ENCODE measurements at regions not wholly inside any gene's neighbourhood (a gene's known extent, or its start where the extent isn't known, plus 50 kb on each side); places are given as distances from the start of the nearest gene placed in this dataset.

- TF ChIP-seq, protein P1, sequence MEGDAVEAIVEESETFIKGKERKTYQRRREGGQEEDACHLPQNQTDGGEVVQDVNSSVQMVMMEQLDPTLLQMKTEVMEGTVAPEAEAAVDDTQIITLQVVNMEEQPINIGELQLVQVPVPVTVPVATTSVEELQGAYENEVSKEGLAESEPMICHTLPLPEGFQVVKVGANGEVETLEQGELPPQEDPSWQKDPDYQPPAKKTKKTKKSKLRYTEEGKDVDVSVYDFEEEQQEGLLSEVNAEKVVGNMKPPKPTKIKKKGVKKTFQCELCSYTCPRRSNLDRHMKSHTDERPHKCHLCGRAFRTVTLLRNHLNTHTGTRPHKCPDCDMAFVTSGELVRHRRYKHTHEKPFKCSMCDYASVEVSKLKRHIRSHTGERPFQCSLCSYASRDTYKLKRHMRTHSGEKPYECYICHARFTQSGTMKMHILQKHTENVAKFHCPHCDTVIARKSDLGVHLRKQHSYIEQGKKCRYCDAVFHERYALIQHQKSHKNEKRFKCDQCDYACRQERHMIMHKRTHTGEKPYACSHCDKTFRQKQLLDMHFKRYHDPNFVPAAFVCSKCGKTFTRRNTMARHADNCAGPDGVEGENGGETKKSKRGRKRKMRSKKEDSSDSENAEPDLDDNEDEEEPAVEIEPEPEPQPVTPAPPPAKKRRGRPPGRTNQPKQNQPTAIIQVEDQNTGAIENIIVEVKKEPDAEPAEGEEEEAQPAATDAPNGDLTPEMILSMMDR (conservative IDR thresholded peaks at IDR 0.05; ENCODE audit: low read depth in 2 of 2): no peak
- no peak for TF ChIP-seq EZH2phosphoT487 (IDR thresholded peaks at IDR 0.05; ENCODE audit: unreplicated experiment)
- no peak for TF ChIP-seq EZH2 (IDR thresholded peaks at IDR 0.05; ENCODE audit: low read depth, unreplicated experiment)
- TF ChIP-seq REST (IDR thresholded peaks at IDR 0.05; ENCODE audit: unreplicated experiment): no peak
- TF ChIP-seq, protein P2, sequence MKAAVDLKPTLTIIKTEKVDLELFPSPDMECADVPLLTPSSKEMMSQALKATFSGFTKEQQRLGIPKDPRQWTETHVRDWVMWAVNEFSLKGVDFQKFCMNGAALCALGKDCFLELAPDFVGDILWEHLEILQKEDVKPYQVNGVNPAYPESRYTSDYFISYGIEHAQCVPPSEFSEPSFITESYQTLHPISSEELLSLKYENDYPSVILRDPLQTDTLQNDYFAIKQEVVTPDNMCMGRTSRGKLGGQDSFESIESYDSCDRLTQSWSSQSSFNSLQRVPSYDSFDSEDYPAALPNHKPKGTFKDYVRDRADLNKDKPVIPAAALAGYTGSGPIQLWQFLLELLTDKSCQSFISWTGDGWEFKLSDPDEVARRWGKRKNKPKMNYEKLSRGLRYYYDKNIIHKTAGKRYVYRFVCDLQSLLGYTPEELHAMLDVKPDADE (IDR thresholded peaks at IDR 0.05): no peak
- TF ChIP-seq, protein P3, sequence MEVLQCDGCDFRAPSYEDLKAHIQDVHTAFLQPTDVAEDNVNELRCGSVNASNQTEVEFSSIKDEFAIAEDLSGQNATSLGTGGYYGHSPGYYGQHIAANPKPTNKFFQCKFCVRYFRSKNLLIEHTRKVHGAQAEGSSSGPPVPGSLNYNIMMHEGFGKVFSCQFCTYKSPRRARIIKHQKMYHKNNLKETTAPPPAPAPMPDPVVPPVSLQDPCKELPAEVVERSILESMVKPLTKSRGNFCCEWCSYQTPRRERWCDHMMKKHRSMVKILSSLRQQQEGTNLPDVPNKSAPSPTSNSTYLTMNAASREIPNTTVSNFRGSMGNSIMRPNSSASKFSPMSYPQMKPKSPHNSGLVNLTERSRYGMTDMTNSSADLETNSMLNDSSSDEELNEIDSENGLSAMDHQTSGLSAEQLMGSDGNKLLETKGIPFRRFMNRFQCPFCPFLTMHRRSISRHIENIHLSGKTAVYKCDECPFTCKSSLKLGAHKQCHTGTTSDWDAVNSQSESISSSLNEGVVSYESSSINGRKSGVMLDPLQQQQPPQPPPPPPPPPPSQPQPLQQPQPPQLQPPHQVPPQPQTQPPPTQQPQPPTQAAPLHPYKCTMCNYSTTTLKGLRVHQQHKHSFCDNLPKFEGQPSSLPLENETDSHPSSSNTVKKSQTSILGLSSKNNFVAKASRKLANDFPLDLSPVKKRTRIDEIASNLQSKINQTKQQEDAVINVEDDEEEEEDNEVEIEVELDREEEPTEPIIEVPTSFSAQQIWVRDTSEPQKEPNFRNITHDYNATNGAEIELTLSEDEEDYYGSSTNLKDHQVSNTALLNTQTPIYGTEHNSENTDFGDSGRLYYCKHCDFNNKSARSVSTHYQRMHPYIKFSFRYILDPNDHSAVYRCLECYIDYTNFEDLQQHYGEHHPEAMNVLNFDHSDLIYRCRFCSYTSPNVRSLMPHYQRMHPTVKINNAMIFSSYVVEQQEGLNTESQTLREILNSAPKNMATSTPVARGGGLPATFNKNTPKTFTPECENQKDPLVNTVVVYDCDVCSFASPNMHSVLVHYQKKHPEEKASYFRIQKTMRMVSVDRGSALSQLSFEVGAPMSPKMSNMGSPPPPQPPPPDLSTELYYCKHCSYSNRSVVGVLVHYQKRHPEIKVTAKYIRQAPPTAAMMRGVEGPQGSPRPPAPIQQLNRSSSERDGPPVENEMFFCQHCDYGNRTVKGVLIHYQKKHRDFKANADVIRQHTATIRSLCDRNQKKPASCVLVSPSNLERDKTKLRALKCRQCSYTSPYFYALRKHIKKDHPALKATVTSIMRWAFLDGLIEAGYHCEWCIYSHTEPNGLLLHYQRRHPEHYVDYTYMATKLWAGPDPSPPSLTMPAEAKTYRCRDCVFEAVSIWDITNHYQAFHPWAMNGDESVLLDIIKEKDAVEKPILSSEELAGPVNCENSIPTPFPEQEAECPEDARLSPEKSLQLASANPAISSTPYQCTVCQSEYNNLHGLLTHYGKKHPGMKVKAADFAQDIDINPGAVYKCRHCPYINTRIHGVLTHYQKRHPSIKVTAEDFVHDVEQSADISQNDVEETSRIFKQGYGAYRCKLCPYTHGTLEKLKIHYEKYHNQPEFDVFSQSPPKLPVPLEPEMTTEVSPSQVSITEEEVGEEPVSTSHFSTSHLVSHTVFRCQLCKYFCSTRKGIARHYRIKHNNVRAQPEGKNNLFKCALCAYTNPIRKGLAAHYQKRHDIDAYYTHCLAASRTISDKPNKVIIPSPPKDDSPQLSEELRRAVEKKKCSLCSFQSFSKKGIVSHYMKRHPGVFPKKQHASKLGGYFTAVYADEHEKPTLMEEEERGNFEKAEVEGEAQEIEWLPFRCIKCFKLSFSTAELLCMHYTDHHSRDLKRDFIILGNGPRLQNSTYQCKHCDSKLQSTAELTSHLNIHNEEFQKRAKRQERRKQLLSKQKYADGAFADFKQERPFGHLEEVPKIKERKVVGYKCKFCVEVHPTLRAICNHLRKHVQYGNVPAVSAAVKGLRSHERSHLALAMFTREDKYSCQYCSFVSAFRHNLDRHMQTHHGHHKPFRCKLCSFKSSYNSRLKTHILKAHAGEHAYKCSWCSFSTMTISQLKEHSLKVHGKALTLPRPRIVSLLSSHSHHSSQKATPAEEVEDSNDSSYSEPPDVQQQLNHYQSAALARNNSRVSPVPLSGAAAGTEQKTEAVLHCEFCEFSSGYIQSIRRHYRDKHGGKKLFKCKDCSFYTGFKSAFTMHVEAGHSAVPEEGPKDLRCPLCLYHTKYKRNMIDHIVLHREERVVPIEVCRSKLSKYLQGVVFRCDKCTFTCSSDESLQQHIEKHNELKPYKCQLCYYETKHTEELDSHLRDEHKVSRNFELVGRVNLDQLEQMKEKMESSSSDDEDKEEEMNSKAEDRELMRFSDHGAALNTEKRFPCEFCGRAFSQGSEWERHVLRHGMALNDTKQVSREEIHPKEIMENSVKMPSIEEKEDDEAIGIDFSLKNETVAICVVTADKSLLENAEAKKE (CRISPR knock-in tag; IDR thresholded peaks at IDR 0.05): no peak
Measured at GRCh38 chr6:149132336-149132735, 185.2 kb upstream of the TAB2 start.
